HEK293T (cell line): ENCODE measurements at regions not wholly inside any gene's neighbourhood (a gene's known extent, or its start where the extent isn't known, plus 50 kb on each side); places are given as distances from the start of the nearest gene placed in this dataset.

ENCODE experiments used
- CTCF ChIA-PET: fragments of 350-600 bp; formaldehyde crosslinking; extraction: SDS; loops from one replicate; lab custom pipeline; 2021; ENCODE audit warnings: antibody characterized with exemption, inconsistent platforms; lab: Yijun Ruan, JAX
- POLR2A ChIA-PET: fragments of 350-600 bp; formaldehyde crosslinking; extraction: SDS; loops from one replicate; lab custom pipeline; 2020; ENCODE audit warnings: antibody characterized with exemption, inconsistent platforms; lab: Yijun Ruan, JAX
- DNase-seq: peaks from one replicate; pipeline ENCODE4 v3.0.0; 2012; ENCODE audit warnings: mixed read lengths; ENCODE audit errors: extremely low spot score
- ARNT ChIP-seq: fragments of 450-650 bp; IDR thresholded peaks from 2 replicates; pipeline ENCODE4 v1.6.1; 2017; ENCODE audit warnings: mild to moderate bottlenecking
- BHLHE40 ChIP-seq: fragments of 450-650 bp; IDR thresholded peaks from 2 replicates; pipeline ENCODE4 v1.6.1; 2016; ENCODE audit warnings: mild to moderate bottlenecking, moderate library complexity, borderline replicate concordance
- CTBP1 ChIP-seq: fragments of 450-650 bp; IDR thresholded peaks from 2 replicates; pipeline ENCODE4 v1.6.1; 2016; ENCODE audit warnings: borderline replicate concordance
- ELF4 ChIP-seq: fragments of 450-650 bp; IDR thresholded peaks from 2 replicates; pipeline ENCODE4 v1.6.1; 2017; ENCODE audit warnings: antibody characterized with exemption
- FOXA1 ChIP-seq: fragments of 450-650 bp; IDR thresholded peaks from 2 replicates; pipeline ENCODE4 v1.6.1; 2016; ENCODE audit warnings: mild to moderate bottlenecking
- FOXK2 ChIP-seq: fragments of 450-650 bp; IDR thresholded peaks from 2 replicates; pipeline ENCODE4 v1.6.1; 2016; ENCODE audit warnings: mild to moderate bottlenecking
- FOXM1 ChIP-seq: fragments of 450-650 bp; IDR thresholded peaks from 2 replicates; pipeline ENCODE4 v1.6.1; 2017; ENCODE audit warnings: mild to moderate bottlenecking, borderline replicate concordance
- HDGF ChIP-seq: fragments of 450-650 bp; IDR thresholded peaks from 2 replicates; pipeline ENCODE4 v1.6.1; 2017; ENCODE audit warnings: antibody characterized with exemption, borderline replicate concordance
- L3MBTL2 ChIP-seq: fragments of 450-650 bp; conservative IDR thresholded peaks from 2 replicates; pipeline ENCODE4 v1.6.1; 2016; ENCODE audit warnings: mild to moderate bottlenecking
- LEF1 ChIP-seq: fragments of 450-650 bp; IDR thresholded peaks from 2 replicates; pipeline ENCODE4 v1.6.1; 2017; ENCODE audit warnings: mild to moderate bottlenecking, borderline replicate concordance
- NFRKB ChIP-seq: fragments of 450-650 bp; IDR thresholded peaks from 2 replicates; pipeline ENCODE4 v1.6.1; 2016; ENCODE audit warnings: mild to moderate bottlenecking, moderate library complexity
- SP1 ChIP-seq: fragments of 450-650 bp; IDR thresholded peaks from 2 replicates; pipeline ENCODE4 v1.6.1; 2017
- SUZ12 ChIP-seq: fragments of 450-650 bp; IDR thresholded peaks from 2 replicates; pipeline ENCODE4 v1.6.1; 2016; ENCODE audit warnings: mild to moderate bottlenecking
- TARDBP ChIP-seq: fragments of 450-650 bp; IDR thresholded peaks from 2 replicates; pipeline ENCODE4 v1.6.1; 2016
- ZNF384 ChIP-seq: fragments of 450-650 bp; IDR thresholded peaks from 2 replicates; pipeline ENCODE4 v1.6.1; 2016
- TF ChIP-seq, protein P1 (sequence below): fragments of 450-650 bp; IDR thresholded peaks from 2 replicates; pipeline ENCODE4 v1.6.1; 2016

DNA sequence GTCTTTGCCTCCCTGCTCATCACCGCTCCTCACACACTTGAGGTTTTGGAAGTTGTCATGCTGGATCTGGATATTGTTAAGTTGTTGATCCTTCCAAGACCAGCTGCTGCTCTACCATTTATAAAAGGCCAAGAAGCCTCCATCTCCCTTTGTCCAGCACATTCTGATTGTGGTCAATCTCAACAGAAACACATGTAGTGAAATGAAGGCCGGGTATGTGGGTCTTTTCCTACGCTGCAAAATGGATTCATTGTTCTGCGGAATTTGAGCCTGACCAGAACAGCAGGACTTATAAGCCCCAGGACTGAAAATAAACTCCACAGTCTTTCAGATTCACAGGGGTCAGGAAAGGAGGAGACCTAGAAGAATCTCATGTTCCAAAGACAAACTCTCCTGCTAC, 238.4 kb downstream of the CMPK2 start:
- CTCF ChIA-PET = no interaction called here

DNA sequence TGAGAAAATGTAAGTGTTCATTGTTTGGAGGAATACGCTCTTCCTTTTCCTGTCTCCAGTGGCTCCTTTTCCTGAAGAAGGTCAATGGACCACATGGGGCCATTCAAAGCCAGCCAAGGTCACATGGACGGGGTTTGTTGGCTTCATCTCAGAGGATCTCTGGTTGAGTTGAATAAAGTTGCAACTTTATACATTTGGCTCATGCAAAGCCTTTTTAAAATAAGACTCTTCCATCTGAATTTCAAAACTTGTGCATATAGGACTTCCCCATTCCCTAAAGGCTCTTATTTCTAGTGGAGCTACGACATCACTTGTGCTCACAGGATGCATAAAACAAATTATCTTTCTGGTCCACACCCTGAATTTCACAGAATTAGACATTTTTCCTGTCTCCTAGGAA, 235.5 kb downstream of the CMPK2 start:
- CTCF ChIA-PET = no interaction called here
- no peak for DNase-seq

More for the DNA sequence above, 238.4 kb downstream of the CMPK2 start:
- TF ChIP-seq NFRKB (no peak), ZNF384 (no peak), FOXA1 (no peak), ARNT (no peak), LEF1 (no peak), FOXM1 (no peak), CTBP1 (no peak), TARDBP (no peak), SP1 (no peak), HDGF (no peak), L3MBTL2 (no peak), FOXK2 (no peak), BHLHE40 (no peak), SUZ12 (no peak), ELF4 (no peak)
- TF ChIP-seq, protein P1, sequence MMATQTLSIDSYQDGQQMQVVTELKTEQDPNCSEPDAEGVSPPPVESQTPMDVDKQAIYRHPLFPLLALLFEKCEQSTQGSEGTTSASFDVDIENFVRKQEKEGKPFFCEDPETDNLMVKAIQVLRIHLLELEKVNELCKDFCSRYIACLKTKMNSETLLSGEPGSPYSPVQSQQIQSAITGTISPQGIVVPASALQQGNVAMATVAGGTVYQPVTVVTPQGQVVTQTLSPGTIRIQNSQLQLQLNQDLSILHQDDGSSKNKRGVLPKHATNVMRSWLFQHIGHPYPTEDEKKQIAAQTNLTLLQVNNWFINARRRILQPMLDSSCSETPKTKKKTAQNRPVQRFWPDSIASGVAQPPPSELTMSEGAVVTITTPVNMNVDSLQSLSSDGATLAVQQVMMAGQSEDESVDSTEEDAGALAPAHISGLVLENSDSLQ = no peak
- POLR2A ChIA-PET = no interaction called here
- no peak for DNase-seq

DNA sequence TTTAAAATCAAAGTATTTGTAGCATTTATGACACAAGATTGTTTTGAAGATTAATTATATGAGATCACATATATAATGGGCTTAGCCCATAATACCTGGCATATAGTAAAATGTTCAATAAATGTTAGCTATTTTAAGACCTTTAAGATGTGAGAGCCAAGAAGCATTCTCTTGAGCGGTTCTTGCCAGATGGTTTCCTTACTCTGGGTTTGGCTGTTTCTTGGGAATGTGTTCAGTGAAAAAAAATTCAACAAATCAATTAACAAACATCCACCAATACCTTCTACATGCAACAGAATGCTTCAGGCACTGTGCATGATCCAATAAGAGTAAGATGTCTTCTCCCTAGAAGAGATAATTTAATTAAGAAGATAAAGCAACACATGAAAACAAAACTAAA, 230.4 kb downstream of the CMPK2 start:
- POLR2A ChIA-PET = no interaction called here
- TF ChIP-seq FOXM1 (no peak), L3MBTL2 (no peak), NFRKB (no peak), CTBP1 (no peak), FOXK2 (no peak), SUZ12 (no peak), ELF4 (no peak), SP1 (no peak), TARDBP (no peak), ARNT (no peak), BHLHE40 (no peak), LEF1 (no peak), FOXA1 (no peak), HDGF (no peak), ZNF384 (no peak)
- TF ChIP-seq, protein P1 = no peak
- CTCF ChIA-PET = no interaction called here
- DNase-seq = no peak

More for the DNA sequence above, 235.5 kb downstream of the CMPK2 start:
- POLR2A ChIA-PET = no interaction called here
- TF ChIP-seq ARNT (no peak), ELF4 (no peak), SP1 (no peak), NFRKB (no peak), CTBP1 (no peak), ZNF384 (no peak), FOXM1 (no peak), TARDBP (no peak), SUZ12 (no peak), L3MBTL2 (no peak), LEF1 (no peak)

DNA sequence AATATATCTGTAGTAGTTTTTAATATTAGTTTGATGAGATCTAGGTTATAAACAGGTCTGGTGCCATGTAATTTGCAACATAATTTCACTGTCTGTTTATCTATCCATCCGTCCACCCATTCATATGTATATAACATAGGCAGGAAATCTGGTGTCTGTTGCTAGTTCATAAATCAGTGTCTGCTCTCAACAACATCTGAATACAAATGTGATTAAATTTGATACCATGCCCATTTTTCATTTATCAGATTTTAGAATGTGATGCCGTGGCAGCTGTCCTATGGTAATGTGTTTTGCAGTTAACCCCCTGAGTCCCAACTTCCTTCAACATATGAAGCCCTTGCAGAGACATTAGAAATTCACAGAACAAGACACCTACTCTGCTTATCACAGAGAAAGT, 228.4 kb downstream of the CMPK2 start:
- DNase-seq = no peak
- ChIA-PET CTCF (no interaction called here), POLR2A (no interaction called here)
- TF ChIP-seq SP1 (no peak), L3MBTL2 (no peak), SUZ12 (no peak), ELF4 (no peak), TARDBP (no peak), HDGF (no peak), ZNF384 (no peak), ARNT (no peak), CTBP1 (no peak), NFRKB (no peak), FOXK2 (no peak), LEF1 (no peak), FOXM1 (no peak), BHLHE40 (no peak), FOXA1 (no peak)
- TF ChIP-seq, protein P1 = no peak

DNA sequence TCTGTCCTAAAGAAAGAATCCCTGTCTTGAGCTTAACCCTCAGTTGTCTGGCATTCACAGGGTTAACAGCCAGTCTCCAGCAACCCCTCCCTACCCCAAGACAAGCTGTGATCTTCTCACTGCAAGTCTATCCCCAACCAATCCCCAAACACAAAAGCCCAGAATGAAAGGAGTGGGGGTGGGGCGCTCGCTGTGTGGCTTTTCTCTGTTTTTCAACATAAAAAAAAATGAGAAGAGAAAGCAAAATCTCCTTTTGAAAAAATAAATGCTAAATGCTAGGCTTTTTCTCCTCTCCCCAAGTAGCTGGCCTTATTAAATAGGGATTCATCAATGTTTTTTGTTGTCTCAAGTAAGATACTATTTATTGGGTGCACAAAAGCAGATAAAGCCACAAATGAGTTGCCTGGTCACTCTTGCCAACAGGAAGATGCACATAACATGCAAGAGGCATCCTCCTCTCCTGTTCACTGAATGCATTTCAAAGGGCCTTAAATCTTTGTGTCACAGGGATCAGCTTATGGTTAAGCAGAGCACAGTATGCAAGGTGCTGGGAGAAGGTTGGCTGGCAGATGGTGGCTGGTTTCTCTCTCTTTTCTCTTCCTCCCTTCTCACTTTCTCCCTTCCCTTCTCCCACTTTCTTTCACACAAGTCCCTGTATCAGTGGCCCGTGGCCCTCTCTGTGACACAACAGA, 225.6 kb downstream of the CMPK2 start:
- ChIA-PET POLR2A (no interaction called here), CTCF (no interaction called here)
- TF ChIP-seq ZNF384 (no peak), FOXM1 (no peak), FOXK2 (no peak), LEF1 (no peak), FOXA1 (no peak), BHLHE40 (no peak), TARDBP (no peak), CTBP1 (no peak), SUZ12 (no peak), SP1 (no peak), HDGF (no peak), ARNT (no peak), NFRKB (no peak), ELF4 (no peak)
- TF ChIP-seq, protein P1 = no peak
- DNase-seq = no peak
